ENCODE measurements at regions not wholly inside any gene's neighbourhood (a gene's known extent, or its start where the extent isn't known, plus 50 kb on each side); places are given as distances from the start of the nearest gene placed in this dataset.

DNA sequence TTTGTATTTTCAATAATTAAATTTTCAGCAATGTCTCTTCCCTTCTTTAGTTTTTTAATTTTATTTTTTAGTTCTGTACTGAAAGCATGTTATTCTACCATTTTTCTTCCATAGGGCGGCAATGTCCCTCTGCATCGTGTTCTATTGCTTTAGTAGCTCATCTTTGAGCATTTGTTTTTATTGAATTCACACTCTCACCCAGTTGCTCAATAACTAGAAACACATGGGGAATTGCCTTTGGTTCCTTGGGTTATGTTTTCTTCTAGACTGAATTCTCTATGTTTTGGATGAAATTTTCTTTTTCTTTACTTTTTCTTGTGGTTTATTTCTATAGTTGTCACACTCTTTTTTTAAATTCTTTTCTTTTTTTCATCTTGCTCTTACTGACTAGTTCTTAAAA, 233.8 kb upstream of the LDB2 start:
- no peak overlapping the region for H3K27ac ChIP-seq (ENCODE audit: insufficient read depth, low read depth, low read length)
- BruUV-seq (replicated peaks): no TSS peak
- CTCF ChIA-PET: interaction anchor here (0.9 to 1.2 kb wide), 3 partner anchors 10 to 216 kb away, joined by 3 read pairs; no protein-coding TSS in a partner anchor
- no peak overlapping the region for H3K4me2 ChIP-seq (ENCODE audit: insufficient read depth, low read length)
- TF ChIP-seq, protein P1, sequence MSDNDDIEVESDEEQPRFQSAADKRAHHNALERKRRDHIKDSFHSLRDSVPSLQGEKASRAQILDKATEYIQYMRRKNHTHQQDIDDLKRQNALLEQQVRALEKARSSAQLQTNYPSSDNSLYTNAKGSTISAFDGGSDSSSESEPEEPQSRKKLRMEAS (IDR thresholded peaks at IDR 0.05; ENCODE audit: insufficient read depth, insufficient read length): no peak
- TF ChIP-seq EZH2 (IDR thresholded peaks at IDR 0.05; ENCODE audit: borderline replicate concordance, low read depth, low read length, severe bottlenecking) (no peak), JUN (IDR thresholded peaks at IDR 0.05; ENCODE audit: borderline replicate concordance, insufficient read depth, insufficient read length, low read depth) (no peak), POLR2A (IDR thresholded peaks at IDR 0.05; ENCODE audit: low read depth, low read length) (no peak), POLR2AphosphoS5 (IDR thresholded peaks at IDR 0.05; ENCODE audit: insufficient read depth, low read depth, low read length) (no peak), FOS (IDR thresholded peaks at IDR 0.05; ENCODE audit: borderline replicate concordance, insufficient read depth, low read length) (no peak), MYC (IDR thresholded peaks at IDR 0.05; ENCODE audit: low read depth, low read length) (no peak), GATA2 (IDR thresholded peaks at IDR 0.05; ENCODE audit: insufficient read depth, insufficient read length, low read depth, low read length) (no peak)
- TF ChIP-seq, protein P2, sequence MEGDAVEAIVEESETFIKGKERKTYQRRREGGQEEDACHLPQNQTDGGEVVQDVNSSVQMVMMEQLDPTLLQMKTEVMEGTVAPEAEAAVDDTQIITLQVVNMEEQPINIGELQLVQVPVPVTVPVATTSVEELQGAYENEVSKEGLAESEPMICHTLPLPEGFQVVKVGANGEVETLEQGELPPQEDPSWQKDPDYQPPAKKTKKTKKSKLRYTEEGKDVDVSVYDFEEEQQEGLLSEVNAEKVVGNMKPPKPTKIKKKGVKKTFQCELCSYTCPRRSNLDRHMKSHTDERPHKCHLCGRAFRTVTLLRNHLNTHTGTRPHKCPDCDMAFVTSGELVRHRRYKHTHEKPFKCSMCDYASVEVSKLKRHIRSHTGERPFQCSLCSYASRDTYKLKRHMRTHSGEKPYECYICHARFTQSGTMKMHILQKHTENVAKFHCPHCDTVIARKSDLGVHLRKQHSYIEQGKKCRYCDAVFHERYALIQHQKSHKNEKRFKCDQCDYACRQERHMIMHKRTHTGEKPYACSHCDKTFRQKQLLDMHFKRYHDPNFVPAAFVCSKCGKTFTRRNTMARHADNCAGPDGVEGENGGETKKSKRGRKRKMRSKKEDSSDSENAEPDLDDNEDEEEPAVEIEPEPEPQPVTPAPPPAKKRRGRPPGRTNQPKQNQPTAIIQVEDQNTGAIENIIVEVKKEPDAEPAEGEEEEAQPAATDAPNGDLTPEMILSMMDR (IDR thresholded peaks at IDR 0.05; ENCODE audit: extremely low read depth in 1 of 2, insufficient read depth in 1 of 2, low read depth in 1 of 2, low read length in 2 of 2): no peak
- no peaks in the 10 kb centered on the region for H3K9me1 ChIP-seq (replicated peaks; ENCODE audit: control insufficient read depth, extremely low read depth, insufficient read depth, low read length)
- no peak for FAIRE-seq
- no peaks in the 10 kb centered on the region for H3K27me3 ChIP-seq (ENCODE audit: control insufficient read depth in 2 of 2, insufficient read depth in 2 of 2, low read length in 2 of 2)
- no peaks in the 10 kb centered on the region for H3K79me2 ChIP-seq (ENCODE audit: control insufficient read depth, insufficient read depth, low read length)
- H3K4me3 ChIP-seq (replicated peaks in 1 of 3; ENCODE audit: insufficient read depth in 1 of 3, low read depth in 1 of 3, low read length in 3 of 3): no peak overlapping the region
- no peak overlapping the region for H2AFZ ChIP-seq (ENCODE audit: low read depth, low read length)
- no peak overlapping the region for H3K9ac ChIP-seq (replicated peaks; ENCODE audit: extremely low read depth, insufficient read depth, low read length)
- no peaks in the 10 kb centered on the region for H3K4me1 ChIP-seq (ENCODE audit: control insufficient read depth, extremely low read depth, insufficient read depth, low read length)
- dilution Hi-C loops (cut with MboI; ENCODE audit: extremely low pct_ligation_motif_present, low sequenced_read_pairs): no loop called here
- intact Hi-C loops (cut with micrococcal nuclease): no loop called here
- H3K36me3 ChIP-seq (ENCODE audit: control insufficient read depth in 2 of 2, extremely low read depth in 1 of 2, insufficient read depth in 2 of 2, low read length in 2 of 2): no peaks in the 10 kb centered on the region
- H3K9me3 ChIP-seq (replicated peaks; ENCODE audit: control insufficient read depth, insufficient read depth, low read length): no peaks in the 10 kb centered on the region
- POLR2A ChIA-PET: no interaction called here
- no peak for DNase-seq (ENCODE audit: low read depth, low spot score)
- H4K20me1 ChIP-seq (replicated peaks; ENCODE audit: control insufficient read depth, extremely low read depth, insufficient read depth, low read length): no peaks in the 10 kb centered on the region
